Right lobe of liver (tissue), 6 donors: ENCODE measurements at regions not wholly inside any gene's neighbourhood (a gene's known extent, or its start where the extent isn't known, plus 50 kb on each side); places are given as distances from the start of the nearest gene placed in this dataset.
"Not testable (repeated sequence)": the region's sequence is repeated elsewhere in the genome, so short reads cannot be mapped to it uniquely, and the experiment has no call there.

ENCODE experiments used
- ATAC-seq, 4 donors: fragments of 200-7000 bp; cut with Tn5 transposase; one replicate each; pipeline ENCODE4 v1.9.1; 2020; ENCODE audit warnings: mild to moderate bottlenecking in 4 of 4, moderate library complexity in 4 of 4
- DNase-seq, 3 donors: peaks; one replicate each; pipeline ENCODE4 v3.0.0-alpha.2; 2020
- H3K27ac ChIP-seq, 3 donors: fragments of 200-600 bp; one replicate each; pipeline ENCODE4 v1.8.0; 2022
- H3K27me3 ChIP-seq, 2 donors: fragments of 200-600 bp; one replicate each; pipeline ENCODE4 v1.8.0; 2022
- H3K36me3 ChIP-seq, 4 donors: fragments of 200-600 bp; sonication (generic) in 1 of 4; one replicate each; pipeline versions ENCODE4 v1.5.1 to v1.8.0; 2017 to 2022; ENCODE audit warnings: control low read depth in 1 of 4
- H3K4me1 ChIP-seq, 4 donors: fragments of 200-600 bp; sonication (generic) in 1 of 4; one replicate each; pipeline versions ENCODE4 v1.5.1 to v1.8.0; 2017 to 2022; ENCODE audit warnings: control low read depth in 1 of 4
- H3K4me3 ChIP-seq, 3 donors: fragments of 200-600 bp; one replicate each; pipeline ENCODE4 v1.8.0; 2022
- H3K9me3 ChIP-seq, 4 donors: fragments of 200-600 bp; sonication (generic) in 1 of 4; one replicate each; pipeline versions ENCODE4 v1.5.1 to v1.8.0; 2017 to 2022; ENCODE audit warnings: control low read depth in 1 of 4
- POLR2A ChIP-seq: fragments of 450-650 bp; IDR thresholded peaks from one replicate; pipeline ENCODE4 v1.6.1; 2017; ENCODE audit warnings: antibody characterized with exemption, mild to moderate bottlenecking
- WGBS: methylation state at CpG from one replicate; pipeline ENCODE4 v1.1.6; 2018; ENCODE audit warnings: low coverage, low lambda C conversion rate; ENCODE audit not compliant: insufficient coverage; ENCODE audit errors: missing lambda C conversion rate; 5-methylcytosine and 5-hydroxymethylcytosine counted together
- intact Hi-C, 2 donors: fragments of 100-400 bp; cut with DNase I; formaldehyde crosslinking; loops; one replicate each; pipeline versions ENCODE4 v1.11.2 to v1.14.1; 2022
- TF ChIP-seq, protein P1 (sequence below), 4 donors: fragments of 200-600 bp in 3 of 4; fragments of 450-650 bp in 1 of 4; IDR thresholded peaks; one replicate each; pipeline versions ENCODE4 v1.5.1 to v1.8.0; 2016 to 2022; ENCODE audit warnings: antibody characterized with exemption in 4 of 4, mild to moderate bottlenecking in 2 of 4
- donor health status: DM: no; HTN: yes; CAD: no.
- donor health status: DM: no; HTN: no; CAD: no.
- donor health status: DM: no; HTN: no; CAD: no.
- donor health status: DM: no; HTN: yes; CAD: no.
- donor health status: DM: no; HTN: yes; CAD: no.

DNA sequence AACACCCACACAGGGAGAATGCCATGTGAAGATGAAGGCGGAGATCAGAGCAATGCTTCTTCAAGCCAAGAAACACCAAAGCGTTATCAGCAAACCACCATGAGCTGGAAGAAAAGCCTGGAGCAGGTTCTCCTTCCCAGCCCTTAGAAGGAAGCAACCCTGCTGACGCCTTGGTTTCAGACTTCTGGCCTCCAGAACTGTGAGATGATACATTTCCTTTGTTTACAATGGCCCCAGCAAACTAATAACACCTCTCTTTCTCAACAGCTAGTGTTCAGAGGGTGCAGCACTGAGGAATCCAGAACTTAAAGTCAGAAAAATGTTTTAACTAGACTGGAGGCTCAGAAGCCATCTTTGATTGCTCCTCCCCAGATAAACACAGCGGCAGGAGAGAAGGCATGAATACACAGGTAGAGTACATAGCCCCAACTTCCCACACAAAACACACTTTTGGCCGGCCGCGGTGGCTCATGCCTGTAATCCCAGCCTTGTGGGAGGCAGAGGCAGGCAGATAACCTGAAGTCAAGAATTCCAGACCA, 132.4 kb upstream of the LPP start:
- no peak for TF ChIP-seq POLR2A
- 77% methylated on average over 6 of the region's 7 CpGs for WGBS
- intact Hi-C loops: no loop called here
- H3K4me3 ChIP-seq: no peak overlapping the region
- peaks cover 0 to 16% (median 3%) of the 10 kb centered on the region in 4 donors for H3K4me1 ChIP-seq
- no peak overlapping the region for H3K27ac ChIP-seq
- ATAC-seq: peak in 2 of 4 donors; percentile 25 to 52
- H3K27me3 ChIP-seq: no peaks in the 10 kb centered on the region
- H3K36me3 ChIP-seq: no peaks in the 10 kb centered on the region
- DNase-seq: no peak
- H3K9me3 ChIP-seq: no peaks in the 10 kb centered on the region

DNA sequence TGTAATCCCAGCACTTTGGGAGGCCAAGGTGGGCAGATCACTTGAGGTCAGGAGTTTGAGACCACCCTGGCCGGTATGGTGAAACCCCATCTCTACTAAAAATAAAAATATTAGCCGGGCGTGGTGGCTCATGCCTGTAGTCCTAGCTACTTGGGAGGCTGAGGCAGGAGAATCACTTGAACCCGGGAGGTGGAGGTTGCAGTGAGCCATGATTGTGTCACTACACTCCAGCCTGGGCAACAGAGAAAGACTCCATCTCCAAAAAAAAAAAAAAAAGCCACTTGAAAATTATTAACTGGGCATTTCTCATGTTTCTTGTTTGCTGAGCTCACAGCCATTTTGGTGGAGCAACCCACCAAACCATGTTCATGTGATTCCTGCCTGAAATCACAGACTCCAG, 131.1 kb upstream of the LPP start:
- ATAC-seq, H3K36me3 ChIP-seq, intact Hi-C loops, H3K4me3 ChIP-seq, DNase-seq, H3K9me3 ChIP-seq, H3K27ac ChIP-seq, H3K27me3 ChIP-seq: not testable (repeated sequence)
- peaks cover 0 to 18% (median 5%) of the 10 kb centered on the region in 4 donors for H3K4me1 ChIP-seq
- WGBS: no CpG with 5 or more reads among the region's 4 CpGs

DNA sequence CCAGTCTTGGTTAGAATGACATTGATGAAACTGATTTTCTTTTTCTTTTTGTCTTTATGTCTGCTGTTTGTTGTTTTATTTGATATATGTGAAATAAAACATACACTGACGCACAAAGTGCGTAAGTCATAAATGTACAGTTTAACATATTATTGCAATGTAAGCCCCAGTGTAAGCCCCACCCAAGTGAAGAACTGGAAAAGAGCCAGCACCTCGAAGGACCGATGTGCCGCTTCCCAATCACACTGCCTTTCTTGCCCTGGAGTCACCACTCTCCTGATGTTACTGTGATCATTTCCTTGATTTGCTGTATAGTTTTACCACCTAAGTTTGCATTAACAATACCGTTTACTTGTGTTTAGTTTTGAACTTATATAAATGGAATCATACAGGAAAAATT, 128.4 kb upstream of the LPP start:
- intact Hi-C loops: no loop called here
- TF ChIP-seq, protein P1, sequence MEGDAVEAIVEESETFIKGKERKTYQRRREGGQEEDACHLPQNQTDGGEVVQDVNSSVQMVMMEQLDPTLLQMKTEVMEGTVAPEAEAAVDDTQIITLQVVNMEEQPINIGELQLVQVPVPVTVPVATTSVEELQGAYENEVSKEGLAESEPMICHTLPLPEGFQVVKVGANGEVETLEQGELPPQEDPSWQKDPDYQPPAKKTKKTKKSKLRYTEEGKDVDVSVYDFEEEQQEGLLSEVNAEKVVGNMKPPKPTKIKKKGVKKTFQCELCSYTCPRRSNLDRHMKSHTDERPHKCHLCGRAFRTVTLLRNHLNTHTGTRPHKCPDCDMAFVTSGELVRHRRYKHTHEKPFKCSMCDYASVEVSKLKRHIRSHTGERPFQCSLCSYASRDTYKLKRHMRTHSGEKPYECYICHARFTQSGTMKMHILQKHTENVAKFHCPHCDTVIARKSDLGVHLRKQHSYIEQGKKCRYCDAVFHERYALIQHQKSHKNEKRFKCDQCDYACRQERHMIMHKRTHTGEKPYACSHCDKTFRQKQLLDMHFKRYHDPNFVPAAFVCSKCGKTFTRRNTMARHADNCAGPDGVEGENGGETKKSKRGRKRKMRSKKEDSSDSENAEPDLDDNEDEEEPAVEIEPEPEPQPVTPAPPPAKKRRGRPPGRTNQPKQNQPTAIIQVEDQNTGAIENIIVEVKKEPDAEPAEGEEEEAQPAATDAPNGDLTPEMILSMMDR (IDR thresholded peaks at IDR 0.05): no peak
- TF ChIP-seq POLR2A: no peak
- Histone ChIP-seq H3K36me3 (no peaks in the 10 kb centered on the region), H3K27ac (no peak overlapping the region), H3K4me3 (no peak overlapping the region), H3K9me3 (no peaks in the 10 kb centered on the region), H3K4me1 (peaks cover 0 to 11% (median 5%) of the 10 kb centered on the region in 4 donors), H3K27me3 (no peaks in the 10 kb centered on the region)
- 98% methylated on average over 6 of the region's 6 CpGs for WGBS
- ATAC-seq (no peak), DNase-seq (no peak)

- H3K27ac ChIP-seq: no peak overlapping the region
- H3K36me3 ChIP-seq: no peaks in the 10 kb centered on the region
- intact Hi-C loops: no loop called here
- DNase-seq (no peak), ATAC-seq (peak; percentile 38 to 69 (median 63))
- WGBS: 53% methylated on average over 1 of the region's 3 CpGs
- no peak overlapping the region for H3K4me3 ChIP-seq
- TF ChIP-seq, protein P1 (IDR thresholded peaks at IDR 0.05): no peak
- TF ChIP-seq POLR2A: no peak
- H3K9me3 ChIP-seq: no peaks in the 10 kb centered on the region
- no peaks in the 10 kb centered on the region for H3K27me3 ChIP-seq
- peaks cover 0 to 11% (median 5%) of the 10 kb centered on the region in 4 donors for H3K4me1 ChIP-seq
Observed at GRCh38 chr3:188026191-188026968, 127.6 kb upstream of the LPP start.

GRCh38 chr3:188031121-188031520, 122.8 kb upstream of the LPP start:
- H3K27ac ChIP-seq: no peak overlapping the region
- no peak overlapping the region for H3K4me3 ChIP-seq
- no peaks in the 10 kb centered on the region for H3K36me3 ChIP-seq
- ATAC-seq (no peak), DNase-seq (no peak)
- intact Hi-C loops: no loop called here
- no peaks in the 10 kb centered on the region for H3K9me3 ChIP-seq
- 70% methylated on average over 2 of the region's 2 CpGs for WGBS
- no peak for TF ChIP-seq POLR2A
- TF ChIP-seq, protein P1 (IDR thresholded peaks at IDR 0.05): no peak
- H3K4me1 ChIP-seq: peaks cover 0 to 19% (median 6%) of the 10 kb centered on the region in 4 donors
- H3K27me3 ChIP-seq: no peaks in the 10 kb centered on the region
